ENCODE measurements at regions not wholly inside any gene's neighbourhood (a gene's known extent, or its start where the extent isn't known, plus 50 kb on each side); places are given as distances from the start of the nearest gene placed in this dataset.

DNA sequence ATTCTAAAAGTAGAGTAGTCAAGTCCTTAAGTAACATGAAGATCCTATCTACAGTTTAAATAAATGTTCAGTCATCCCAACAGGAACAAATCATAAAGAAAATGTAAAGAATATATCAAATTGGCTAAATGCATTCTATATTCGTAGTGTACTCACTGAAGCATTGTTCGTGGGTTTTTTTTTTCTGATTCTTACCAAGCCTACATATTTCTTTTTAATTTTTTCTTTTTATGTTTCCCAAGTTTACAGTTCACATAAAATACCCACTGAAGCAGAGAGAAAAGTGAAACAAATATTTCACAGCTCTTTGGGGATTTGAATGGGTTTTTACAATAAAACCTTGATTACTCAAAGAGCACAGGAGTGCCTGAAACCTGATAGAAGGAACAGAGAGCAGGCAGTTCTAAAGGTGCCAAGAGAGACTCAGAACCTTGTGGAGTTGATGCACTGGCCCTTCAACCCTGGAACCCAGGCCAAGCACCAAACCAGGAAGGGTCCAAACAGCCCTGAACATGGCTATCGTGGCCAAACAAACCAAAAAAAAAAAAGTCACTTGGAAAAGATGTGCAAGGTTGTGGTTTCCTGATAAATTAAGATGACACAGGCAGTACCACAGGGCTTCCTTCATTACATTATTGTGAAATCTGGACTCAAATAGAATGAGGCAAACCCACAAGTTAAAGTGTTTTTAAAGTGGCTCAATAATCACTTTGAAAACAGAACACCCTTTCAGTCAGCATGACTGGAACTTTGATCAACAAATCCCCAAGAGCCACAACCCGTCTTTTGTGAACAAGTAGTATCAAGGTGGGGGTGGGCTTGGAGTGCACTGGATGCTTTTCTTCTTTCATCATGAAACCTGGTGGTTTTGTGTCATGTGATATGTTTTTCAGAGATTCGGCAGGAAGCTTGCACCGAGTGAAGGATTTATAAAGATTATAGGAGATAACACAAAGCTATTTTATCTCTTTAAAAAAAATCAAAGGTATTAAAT lies 245.0 kb upstream of the FN1 start:
- TF ChIP-seq, protein P1, sequence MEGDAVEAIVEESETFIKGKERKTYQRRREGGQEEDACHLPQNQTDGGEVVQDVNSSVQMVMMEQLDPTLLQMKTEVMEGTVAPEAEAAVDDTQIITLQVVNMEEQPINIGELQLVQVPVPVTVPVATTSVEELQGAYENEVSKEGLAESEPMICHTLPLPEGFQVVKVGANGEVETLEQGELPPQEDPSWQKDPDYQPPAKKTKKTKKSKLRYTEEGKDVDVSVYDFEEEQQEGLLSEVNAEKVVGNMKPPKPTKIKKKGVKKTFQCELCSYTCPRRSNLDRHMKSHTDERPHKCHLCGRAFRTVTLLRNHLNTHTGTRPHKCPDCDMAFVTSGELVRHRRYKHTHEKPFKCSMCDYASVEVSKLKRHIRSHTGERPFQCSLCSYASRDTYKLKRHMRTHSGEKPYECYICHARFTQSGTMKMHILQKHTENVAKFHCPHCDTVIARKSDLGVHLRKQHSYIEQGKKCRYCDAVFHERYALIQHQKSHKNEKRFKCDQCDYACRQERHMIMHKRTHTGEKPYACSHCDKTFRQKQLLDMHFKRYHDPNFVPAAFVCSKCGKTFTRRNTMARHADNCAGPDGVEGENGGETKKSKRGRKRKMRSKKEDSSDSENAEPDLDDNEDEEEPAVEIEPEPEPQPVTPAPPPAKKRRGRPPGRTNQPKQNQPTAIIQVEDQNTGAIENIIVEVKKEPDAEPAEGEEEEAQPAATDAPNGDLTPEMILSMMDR (conservative IDR thresholded peaks at IDR 0.05; ENCODE audit: low read length) = no peak
- no peak for TF ChIP-seq EZH2phosphoT487 (IDR thresholded peaks at IDR 0.05; ENCODE audit: borderline replicate concordance)
